ENCODE measurements at regions not wholly inside any gene's neighbourhood (a gene's known extent, or its start where the extent isn't known, plus 50 kb on each side); places are given as distances from the start of the nearest gene placed in this dataset.

GRCh38 chr10:8637640-8638039 is 583.2 kb downstream of the GATA3 start:
- no peak for TF ChIP-seq POLR2A (IDR thresholded peaks at IDR 0.05)
- no peak for TF ChIP-seq CTCF (IDR thresholded peaks at IDR 0.05)
